T-helper 1 cell treated with Interleukin-12 subunit alpha and Interleukin-12 subunit beta and Interleukin-4 antibody, amounts not matched to agents 30 ng/mL and 1 ng/mL, for 36 hours (primary cell): ENCODE measurements at regions not wholly inside any gene's neighbourhood (a gene's known extent, or its start where the extent isn't known, plus 50 kb on each side); places are given as distances from the start of the nearest gene placed in this dataset.

ENCODE experiments used
- intact Hi-C: fragments of 100-400 bp; cut with micrococcal nuclease; formaldehyde crosslinking; loops from one replicate; pipeline ENCODE4 v1.15.1; 2024

DNA sequence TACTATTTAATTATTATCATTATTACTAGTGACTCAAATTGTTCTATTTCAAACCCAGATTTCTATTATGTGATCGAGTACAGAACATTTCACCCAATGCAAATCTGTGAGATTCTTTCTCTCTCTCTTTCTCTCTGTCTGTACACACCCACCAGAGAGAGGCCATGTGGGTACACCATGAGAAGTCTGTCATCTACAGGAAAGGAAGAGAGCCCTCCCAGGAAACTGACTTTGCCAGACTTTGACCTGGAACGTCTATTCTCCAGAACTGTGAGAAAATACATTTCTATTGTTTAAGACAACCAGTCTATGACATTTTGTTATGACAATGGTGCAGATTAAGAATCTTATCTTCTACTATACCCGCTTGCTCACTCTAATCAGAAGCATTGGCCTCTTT is 1091.6 kb downstream of the TTLL7 start:
- intact Hi-C loops, result no loop called here

DNA sequence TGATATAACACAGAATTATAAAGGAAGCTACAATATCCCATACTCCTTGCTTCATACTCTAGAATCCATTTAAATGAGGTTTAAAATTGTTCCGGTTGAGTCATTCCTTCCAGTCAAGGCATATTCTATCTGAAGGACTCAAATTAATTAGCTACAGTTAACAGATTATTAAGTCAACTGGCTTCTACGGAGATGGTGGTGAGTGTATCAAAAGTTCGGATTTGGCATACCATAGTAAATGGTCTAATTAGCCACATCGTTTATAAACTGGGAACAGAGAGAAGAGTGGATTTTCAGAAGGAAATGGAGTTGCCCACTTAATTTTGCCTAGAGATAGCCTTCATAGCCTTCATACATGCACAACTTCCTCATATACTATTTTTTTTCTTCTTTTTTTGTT is 1095.3 kb downstream of the TTLL7 start:
- intact Hi-C loops, result no loop called here

DNA sequence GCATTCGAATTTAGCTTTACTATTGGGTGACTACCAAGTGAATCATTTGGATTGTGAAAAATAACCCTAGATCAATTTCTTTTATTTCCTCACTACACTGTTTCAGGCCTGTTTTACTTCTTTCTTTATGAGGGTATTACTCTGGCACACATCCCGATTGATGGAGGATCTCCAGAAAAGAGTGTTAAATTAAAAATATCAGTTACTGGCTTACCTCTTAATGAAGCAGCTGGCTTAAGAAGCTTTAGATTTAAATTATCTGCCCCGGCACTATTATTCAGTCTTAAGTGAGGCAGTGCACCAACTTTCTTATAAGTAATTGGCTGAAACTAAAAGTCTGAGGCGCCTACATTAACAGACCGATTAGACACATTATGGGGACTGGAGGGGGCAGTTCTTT is 1097.4 kb downstream of the TTLL7 start:
- intact Hi-C loops, result no loop called here

DNA sequence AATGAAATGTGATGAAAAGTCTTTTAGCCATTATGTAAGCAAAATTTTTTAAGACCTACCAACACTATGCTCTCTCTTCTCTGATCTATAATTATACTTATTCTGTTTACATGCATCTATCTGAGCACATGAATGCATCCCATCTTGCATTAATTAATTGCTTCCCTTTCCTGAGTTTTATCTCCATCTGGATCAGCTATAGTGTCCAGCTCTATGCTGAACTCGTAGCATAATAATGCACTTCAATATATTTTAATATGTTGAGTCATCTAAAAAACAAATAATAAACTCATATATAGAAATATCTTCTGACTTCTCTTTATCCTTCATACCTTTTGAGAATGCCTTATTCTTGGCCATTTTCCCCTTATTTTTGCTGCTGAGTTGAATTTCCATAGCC is 1097.8 kb downstream of the TTLL7 start:
- intact Hi-C loops, result no loop called here

DNA sequence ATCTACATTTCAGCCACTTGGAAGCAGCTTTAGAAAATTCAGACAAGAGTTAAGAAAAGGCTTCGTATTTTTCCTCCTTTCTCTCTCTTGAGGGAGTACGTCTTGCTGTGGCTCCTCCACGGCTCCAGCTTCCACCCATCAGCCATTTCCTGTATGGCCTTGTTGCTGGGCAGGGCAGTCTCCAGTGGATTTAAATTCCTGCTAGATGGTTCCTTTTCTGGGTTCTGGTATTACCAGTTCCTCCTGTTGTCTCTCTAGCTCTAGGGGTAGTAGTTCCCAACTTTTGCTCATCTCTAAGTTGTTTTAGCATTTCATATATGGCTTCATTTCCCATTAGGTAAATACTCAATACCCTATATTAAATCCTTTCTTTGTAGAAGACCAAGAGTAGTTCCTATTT is 1098.3 kb downstream of the ADGRL2 start:
- intact Hi-C loops, result no loop called here

DNA sequence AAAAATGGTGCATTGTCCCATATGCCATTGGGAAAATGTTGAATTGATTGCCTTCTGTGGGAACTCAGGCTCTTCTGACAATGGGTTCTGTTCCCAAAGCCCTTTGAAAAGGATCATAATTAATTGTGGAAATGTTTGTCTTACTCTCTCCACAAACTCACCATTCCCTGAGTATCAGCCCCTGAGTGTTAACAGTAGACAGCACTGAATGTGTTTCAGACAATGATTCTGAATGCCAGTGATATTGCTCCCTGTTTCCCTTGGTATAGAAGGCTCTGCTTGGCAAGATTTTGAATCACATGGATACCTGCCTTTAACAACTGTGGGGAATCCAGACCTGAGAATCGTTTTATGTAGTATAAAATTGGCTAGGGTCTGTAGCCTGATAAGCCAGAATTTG is 1096.8 kb downstream of the ADGRL2 start:
- intact Hi-C loops, result no loop called here

DNA sequence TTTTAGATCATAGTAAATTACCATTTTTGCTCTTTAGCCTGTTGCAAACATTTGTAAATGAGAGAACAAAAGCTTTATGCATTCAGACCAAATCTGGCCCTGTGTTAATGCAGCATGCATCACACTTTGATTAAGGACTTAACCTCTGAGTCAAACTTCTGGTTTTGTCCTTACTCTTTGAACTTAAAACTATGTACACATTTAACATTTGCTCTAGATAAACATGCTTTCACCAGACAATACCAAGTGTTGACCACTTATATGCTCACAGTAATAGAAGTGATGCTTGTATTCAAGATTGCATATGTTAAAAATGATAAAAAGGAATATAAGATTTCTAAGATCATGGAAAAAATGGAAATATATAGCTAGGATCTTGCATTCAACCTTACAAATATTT is 1095.3 kb downstream of the ADGRL2 start:
- intact Hi-C loops, result no loop called here

DNA sequence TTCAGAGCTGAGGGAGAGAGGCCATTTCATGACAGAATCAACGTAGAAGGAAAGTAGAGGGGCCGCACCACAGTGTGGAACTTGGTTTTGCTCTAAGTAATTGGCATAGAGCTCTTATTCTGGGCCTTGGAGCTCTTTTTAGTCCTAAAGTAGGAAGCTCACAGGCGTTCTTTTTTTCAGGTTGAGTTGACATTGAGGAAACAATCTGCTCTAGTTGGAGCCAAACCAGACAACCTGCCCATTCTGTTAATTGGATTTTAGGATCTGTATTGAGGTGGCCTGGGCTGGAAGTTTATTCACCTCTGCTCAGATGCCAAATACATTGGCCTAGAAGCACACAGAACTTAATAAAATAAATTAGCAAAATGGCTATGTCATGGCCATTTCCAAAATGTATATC is 1093.9 kb downstream of the ADGRL2 start:
- intact Hi-C loops, result no loop called here

DNA sequence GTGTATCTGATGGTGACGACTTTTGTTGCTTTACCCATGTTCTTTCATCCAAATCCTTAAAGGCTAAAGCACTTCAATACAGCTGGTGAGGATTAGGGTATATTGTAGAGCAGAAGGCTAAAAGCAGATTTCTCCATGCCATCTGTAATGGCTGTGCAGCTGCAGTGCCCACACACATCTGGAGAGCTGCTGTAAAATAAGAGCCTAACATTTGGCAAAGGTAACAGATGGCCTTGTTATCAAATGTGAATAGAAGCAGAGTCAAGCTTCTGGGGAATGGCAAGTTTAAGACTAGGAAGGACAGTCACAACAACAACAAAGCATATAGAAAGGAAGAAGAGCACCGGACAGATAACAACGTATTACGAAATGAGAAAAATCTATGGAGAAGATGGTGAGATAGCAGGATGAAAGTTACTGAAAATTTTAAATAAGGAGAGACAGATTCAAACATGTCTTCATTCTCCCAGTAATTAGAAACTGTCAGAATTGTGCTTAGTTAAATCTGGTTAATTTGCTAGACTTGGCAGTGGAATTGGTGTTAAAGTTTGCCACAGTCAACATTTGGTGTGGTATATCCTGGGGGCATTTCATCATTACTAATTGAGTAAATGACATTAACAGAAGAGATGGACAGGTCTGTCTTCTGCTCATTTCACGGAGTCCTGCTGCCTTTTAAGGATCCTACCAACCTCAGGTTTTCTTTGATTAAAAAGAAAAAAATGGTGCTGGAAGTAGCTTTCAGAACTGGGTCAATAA is 1093.2 kb downstream of the ADGRL2 start:
- intact Hi-C loops, result no loop called here

DNA sequence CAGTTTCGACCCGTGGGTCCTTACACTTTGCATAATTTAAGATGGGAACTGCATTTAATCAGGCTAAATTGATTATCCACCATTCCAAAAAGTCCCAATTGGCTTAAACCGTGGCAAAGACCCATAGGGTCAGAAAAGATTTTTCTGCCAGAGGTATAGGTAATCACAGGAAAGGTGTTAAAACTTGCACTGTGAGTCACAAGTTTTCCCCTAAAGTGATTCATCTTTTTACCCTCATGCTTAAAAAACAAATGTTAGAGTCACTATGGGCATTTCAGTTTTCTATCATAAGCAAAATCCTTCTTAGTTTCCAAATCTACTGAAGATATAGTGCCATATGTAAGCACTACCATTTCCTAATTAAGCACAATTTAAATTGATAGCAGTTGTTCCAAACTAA is 1079.8 kb downstream of the ADGRL2 start:
- intact Hi-C loops, result no loop called here

DNA sequence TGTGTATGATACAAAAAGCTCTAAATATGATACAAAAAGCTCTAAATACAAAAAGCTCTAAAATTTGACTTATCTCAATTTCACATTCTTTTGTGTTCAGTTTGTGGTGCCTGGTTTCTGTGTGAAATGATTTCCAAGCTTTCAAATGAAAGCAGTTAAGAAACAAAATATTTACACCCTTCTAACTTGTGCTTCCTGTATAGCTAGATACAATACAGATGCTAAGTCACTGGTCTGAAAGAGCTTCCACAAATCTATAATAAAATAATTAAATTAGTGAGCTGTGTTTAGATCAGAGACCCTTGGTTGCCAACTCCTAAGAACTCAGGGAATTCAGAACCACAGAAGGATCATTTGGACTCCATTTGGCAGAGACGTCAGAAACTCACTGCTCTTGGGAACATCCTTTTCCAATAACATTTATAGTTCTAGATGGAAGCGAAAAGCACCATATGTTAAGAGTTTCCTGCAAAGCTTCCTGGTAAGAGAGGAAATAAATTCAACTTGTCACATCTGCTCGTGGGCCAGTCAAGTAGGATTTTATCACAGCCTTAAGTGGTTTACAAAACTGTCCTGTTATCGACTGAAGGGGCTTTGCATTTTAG is 1079.1 kb downstream of the ADGRL2 start:
- intact Hi-C loops, result no loop called here

DNA sequence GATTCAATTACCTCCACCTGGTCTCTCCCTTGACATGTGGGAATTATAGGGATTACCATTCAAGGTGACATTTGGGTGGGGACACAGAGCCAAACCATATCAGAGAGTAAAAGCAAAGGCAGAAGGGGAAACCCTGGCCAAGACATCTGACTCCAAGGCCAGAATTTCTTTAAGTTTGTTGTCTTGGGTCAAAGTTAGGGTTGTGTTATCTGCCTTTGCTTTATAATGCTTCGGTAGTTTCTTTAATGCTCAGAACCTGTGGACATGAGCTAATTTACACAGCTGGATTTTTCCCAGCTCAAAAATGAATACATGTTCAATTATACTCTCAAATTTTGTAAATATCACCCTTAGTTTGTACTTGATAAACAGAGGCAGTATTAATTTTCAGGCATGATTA is 1074.4 kb downstream of the ADGRL2 start:
- intact Hi-C loops, result no loop called here

DNA sequence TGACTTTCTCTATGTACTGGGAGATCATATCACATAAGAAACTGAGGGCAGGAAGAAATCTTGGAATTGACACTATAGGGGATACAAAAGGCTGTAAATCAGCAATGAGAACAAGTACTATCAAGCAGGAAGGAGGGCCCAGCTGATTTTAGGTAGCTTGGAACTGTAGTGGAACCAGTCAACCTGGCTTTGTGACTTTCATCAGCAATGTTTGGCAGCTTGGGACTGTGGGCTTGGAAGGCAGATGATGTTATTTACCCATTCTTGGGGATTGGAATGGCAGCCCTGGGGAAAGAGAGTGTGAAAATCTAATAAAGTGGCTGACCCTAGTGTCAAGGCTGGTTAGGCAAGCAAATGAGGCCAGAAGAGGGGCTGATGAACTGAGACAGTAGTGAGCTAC is 1073.3 kb downstream of the ADGRL2 start:
- intact Hi-C loops, result no loop called here

DNA sequence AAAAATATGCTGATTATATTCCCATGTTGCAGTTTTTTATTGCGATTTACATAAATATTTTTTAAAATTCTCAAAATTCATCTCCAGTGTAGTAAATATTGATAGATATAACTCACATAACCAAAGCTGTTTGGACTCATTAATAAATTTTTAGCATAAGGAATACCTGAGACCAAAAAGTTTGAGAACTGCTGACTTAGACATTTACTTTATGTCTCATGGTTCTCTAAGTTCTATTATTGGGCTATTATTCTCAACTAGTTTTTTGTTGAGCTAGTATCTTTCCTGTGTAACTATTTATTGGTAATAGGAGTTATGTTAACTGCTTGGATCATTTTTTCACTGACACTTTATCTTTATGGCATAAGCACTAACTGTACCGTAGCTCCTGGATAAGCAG is 1069.6 kb downstream of the ADGRL2 start:
- intact Hi-C loops, result no loop called here

DNA sequence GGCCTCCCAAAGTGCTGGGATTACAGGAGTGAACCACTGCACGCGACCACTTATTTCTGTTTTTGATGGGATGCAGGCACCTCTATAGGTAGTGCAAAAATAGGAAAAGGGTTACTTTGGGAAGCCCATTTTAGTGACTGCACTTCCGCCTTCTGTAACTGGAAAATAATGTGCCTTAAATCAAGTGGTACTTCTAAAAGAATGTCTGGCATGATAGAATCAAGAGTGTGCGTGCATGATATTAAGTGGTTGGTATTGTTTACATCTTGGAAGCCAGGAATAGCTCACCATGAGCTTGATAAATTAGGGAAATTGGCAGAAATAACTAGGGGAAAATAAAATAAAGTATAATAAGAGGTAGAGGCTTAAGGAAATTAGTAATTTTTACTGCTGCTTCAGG is 1067.0 kb downstream of the ADGRL2 start:
- intact Hi-C loops, result no loop called here

DNA sequence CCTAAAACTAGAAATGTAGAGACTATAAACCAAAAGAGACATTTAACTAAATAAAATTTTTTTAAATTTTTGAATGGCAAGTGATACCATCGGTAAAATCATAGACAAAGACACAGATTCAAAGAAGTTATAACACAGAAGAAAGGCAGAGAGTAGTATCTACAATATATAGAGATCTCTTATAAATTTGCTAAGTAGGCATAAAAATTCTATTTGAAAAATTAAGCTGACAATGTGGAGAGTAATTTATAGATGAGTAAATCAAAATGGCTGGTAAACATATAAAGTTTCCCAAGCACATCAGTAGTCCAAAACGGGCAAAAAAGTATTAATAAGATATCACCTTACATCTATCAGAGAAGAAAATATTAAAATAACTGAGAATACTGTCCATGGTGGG is 1061.0 kb downstream of the ADGRL2 start:
- intact Hi-C loops, result no loop called here

DNA sequence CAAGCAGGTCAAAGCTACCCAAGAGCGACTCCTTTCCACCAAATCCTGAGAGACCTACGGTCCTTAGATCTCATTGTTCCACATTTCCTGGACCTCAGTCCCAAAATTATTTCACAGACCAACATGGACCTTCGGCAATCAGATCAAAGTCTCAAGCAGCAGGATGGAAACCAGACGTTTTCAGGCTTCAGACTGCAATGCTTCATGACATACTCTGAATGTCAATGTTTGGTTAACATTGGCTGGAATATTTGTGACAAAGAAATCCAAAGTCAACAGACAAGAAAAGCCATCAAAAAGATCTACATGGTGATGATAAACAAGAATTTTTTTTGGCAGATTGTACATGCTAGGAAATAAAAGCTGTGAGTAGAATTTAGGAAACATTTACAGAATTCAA is 1057.3 kb downstream of the ADGRL2 start:
- intact Hi-C loops, result no loop called here

DNA sequence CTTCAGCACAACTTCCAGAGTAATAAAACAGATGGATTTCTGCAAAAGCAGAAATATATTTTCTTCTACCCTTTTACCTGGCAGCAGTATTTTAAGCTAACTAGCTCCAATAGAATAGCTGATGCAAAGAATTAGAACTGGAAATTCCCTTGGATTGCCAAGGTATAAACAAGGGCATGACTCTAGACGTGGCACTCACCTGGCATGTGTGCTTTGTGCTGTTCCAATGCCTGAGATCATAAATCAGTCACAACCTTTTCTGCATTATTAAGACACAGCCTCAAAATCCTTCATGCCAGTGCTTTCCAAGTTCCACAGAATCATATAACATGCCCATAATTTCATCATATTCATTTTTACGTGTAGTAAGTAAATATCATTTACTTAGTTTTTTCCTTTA is 1048.7 kb downstream of the ADGRL2 start:
- intact Hi-C loops, result no loop called here

DNA sequence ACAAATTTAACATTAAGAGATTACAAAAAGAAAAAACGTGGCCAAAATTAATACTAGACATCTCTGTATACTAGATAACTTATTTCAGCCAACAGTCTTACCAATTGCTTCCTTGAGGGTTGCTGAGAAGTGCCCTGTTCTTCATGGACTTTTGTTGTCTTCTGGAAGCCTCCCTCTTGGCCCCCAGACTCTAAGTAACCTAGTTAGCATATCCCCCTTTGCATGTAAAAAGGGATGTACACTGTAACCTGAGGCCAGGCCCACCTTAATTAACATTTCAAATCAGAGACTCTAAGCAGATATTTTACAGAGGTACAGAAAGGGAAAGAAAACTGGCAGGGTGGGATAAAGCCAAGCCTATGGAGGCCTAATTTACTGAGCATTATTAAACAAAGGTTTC is 1047.3 kb downstream of the ADGRL2 start:
- intact Hi-C loops, result no loop called here

DNA sequence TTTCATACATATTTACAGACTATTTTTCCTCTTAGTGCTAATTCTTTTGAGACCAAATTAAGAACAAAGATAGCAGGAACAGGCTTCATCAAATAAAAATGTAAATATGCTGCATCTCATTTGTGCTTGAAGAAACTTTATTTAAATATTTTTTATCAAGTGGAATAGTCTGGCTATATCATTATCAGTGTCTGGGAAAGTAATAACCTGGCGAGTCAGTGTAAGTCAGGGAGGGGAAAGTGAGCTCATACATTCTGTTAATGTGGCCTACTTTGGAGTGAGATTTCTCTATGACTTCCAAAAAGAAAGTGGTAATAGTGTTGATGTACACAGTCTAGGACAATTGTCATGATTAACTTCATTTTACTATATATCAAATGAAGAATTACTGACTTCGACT is 1045.1 kb downstream of the ADGRL2 start:
- intact Hi-C loops, result no loop called here

DNA sequence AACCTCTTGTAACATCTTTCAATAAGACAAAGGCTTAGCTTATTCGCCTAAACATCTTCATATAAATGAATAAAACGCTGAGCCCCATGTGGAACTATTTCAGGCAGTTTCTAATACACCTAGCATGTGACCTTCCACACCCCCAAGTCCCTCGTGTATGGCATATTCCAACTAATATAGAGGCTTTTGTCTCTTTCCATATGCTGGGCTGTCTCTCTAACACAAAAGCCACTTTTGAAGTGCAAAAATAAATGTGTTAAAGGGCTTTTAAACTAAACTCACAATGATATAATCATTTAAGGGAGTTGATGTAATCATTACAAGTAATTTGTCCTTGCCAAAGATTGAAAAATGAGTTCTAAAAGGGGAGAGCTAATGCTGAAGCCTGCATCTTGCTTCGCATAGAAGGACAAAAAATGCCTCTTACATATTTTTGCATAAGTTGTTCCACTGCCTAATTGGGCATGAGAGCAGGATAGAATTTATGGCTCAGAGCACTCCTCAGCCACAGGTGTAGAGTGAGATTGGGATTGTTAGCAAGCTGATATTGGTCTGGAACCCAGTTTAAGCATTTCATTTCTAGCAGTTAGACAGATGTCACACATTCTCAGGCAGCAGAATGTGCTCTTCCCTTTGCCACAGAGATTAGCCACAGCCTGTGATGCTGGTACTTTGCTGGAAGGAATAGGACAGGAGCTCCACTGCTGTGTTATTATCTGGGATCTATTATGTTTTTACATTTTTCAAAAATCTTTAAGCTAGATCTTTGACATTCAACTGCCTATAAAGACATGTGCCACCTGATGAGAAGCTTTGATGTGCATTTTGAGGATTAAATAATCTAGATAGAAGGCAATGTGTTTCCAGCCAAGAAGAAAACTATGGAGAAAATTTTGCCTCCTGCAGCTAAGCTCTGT is 1044.4 kb downstream of the ADGRL2 start:
- intact Hi-C loops, result no loop called here

DNA sequence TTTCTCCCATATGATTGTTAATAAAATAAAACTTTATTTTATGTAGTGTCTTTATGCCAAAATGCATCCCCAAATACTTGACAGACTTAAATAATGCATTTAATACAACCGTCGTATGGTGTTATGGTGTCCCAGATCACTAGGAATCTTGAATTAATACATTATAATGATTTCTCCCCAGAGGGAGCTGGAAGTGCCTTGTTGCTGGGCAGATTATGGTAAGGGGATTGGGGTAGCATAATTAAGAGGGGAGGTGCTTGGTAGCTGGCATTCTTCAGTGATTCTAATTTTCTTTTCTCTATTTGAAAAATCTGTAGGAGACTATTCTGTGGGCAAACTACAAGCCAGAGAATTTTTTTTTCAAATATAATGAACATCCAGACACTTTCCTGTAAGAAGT is 1043.7 kb downstream of the ADGRL2 start:
- intact Hi-C loops, result no loop called here
